CD14-positive monocyte (primary cell): ENCODE measurements at regions not wholly inside any gene's neighbourhood (a gene's known extent, or its start where the extent isn't known, plus 50 kb on each side); places are given as distances from the start of the nearest gene placed in this dataset.
A peak's percentile ranks its signal among the peaks of the same experiment; 100 is the strongest.

Source experiments
- DNase-seq, 3 donors: peaks; one replicate each; pipeline ENCODE4 v3.0.0-alpha.2; 2011 to 2022
- H2AFZ ChIP-seq: 2 replicates; pipeline ENCODE4 v1.6.0; 2012; ENCODE audit warnings: mild to moderate bottlenecking, low read depth, low read length, inconsistent platforms; ENCODE audit not compliant: insufficient read depth, poor library complexity, severe bottlenecking
- H3K27ac ChIP-seq, 2 donors: 1 replicate in 1 of 2; 2 replicates in 1 of 2; pipeline ENCODE4 v1.5.1; 2012 to 2013; ENCODE audit warnings: low read length in 2 of 2, control low read depth in 1 of 2, inconsistent platforms in 1 of 2, low read depth in 1 of 2, mild to moderate bottlenecking in 1 of 2
- H3K27me3 ChIP-seq, 2 donors: one replicate each; pipeline versions ENCODE4 v1.6.0 to v1.6.1; 2011 to 2013; ENCODE audit warnings: low read length in 2 of 2; ENCODE audit not compliant: control insufficient read depth in 2 of 2, insufficient read depth in 2 of 2
- H3K36me3 ChIP-seq, 2 donors: replicated peaks in 1 of 2; 1 replicate in 1 of 2; 2 replicates in 1 of 2; pipeline versions ENCODE4 v1.5.1 to v1.6.1; 2012 to 2013; ENCODE audit warnings: low read length in 2 of 2, control low read depth in 1 of 2, inconsistent platforms in 1 of 2, mild to moderate bottlenecking in 1 of 2; ENCODE audit not compliant: insufficient read depth in 2 of 2, control insufficient read depth in 1 of 2
- H3K4me1 ChIP-seq, 2 donors: 1 replicate in 1 of 2; 2 replicates in 1 of 2; pipeline versions ENCODE4 v1.5.1 to v1.6.1; 2012 to 2013; ENCODE audit warnings: low read length in 2 of 2, control low read depth in 1 of 2, inconsistent platforms in 1 of 2, mild to moderate bottlenecking in 1 of 2, moderate library complexity in 1 of 2; ENCODE audit not compliant: insufficient read depth in 2 of 2, control insufficient read depth in 1 of 2
- H3K4me2 ChIP-seq: replicated peaks from 2 replicates; pipeline ENCODE3; 2012; ENCODE audit warnings: low read length, moderate library complexity, mild to moderate bottlenecking; ENCODE audit not compliant: poor library complexity, severe bottlenecking; ENCODE audit errors: extremely low read depth
- H3K4me3 ChIP-seq, 3 experiments: fragments of 200-600 bp in 1 of 3; sonication (generic) in 1 of 3; replicated peaks in 1 of 3; 1 replicate in 2 of 3; 2 replicates in 1 of 3; pipeline ENCODE4 v1.5.1; 2011 to 2013; ENCODE audit warnings: low read length in 3 of 3, mild to moderate bottlenecking in 3 of 3, control low read depth in 2 of 3, low read depth in 2 of 3, inconsistent platforms in 1 of 3, moderate library complexity in 1 of 3
- H3K79me2 ChIP-seq: 2 replicates; pipeline ENCODE4 v1.6.0; 2012; ENCODE audit warnings: mild to moderate bottlenecking, control low read depth, inconsistent platforms, low read length, moderate library complexity; ENCODE audit not compliant: insufficient read depth
- H3K9ac ChIP-seq: 2 replicates; pipeline ENCODE4 v1.6.0; 2017; ENCODE audit warnings: low read length, mild to moderate bottlenecking; ENCODE audit not compliant: insufficient read depth, poor library complexity, severe bottlenecking
- H3K9me3 ChIP-seq, 2 donors: replicated peaks in 1 of 2; 1 replicate in 1 of 2; 2 replicates in 1 of 2; pipeline versions ENCODE4 v1.5.1 to v1.6.1; 2012 to 2013; ENCODE audit warnings: low read length in 2 of 2, control low read depth in 1 of 2; ENCODE audit not compliant: control insufficient read depth in 1 of 2, insufficient read depth in 1 of 2
- H4K20me1 ChIP-seq: 2 replicates; pipeline ENCODE4 v1.6.0; 2012; ENCODE audit warnings: mild to moderate bottlenecking, low read length, control low read depth, moderate library complexity; ENCODE audit not compliant: insufficient read depth
- H3K27ac Mint-ChIP-seq, 7 donors: one replicate each; pipeline ENCODE4 v1.8.0; 2020; ENCODE audit warnings: mild to moderate bottlenecking in 7 of 7, mixed read lengths in 7 of 7, moderate library complexity in 6 of 7, inconsistent platforms in 2 of 7
- H3K27me3 Mint-ChIP-seq, 3 donors: one replicate each; pipeline ENCODE4 v1.8.0; 2021 to 2022; ENCODE audit warnings: low read depth in 3 of 3, mild to moderate bottlenecking in 3 of 3, mixed read lengths in 3 of 3, moderate library complexity in 3 of 3, inconsistent platforms in 1 of 3
- H3K36me3 Mint-ChIP-seq, 2 donors: one replicate each; pipeline ENCODE4 v1.8.0; 2020; ENCODE audit warnings: mixed read lengths in 2 of 2, inconsistent platforms in 1 of 2, mild to moderate bottlenecking in 1 of 2
- H3K4me1 Mint-ChIP-seq: one replicate; pipeline ENCODE4 v1.8.0; 2020; ENCODE audit warnings: mild to moderate bottlenecking, mixed read lengths
- H3K4me3 Mint-ChIP-seq, 2 donors: one replicate each; pipeline ENCODE4 v1.8.0; 2020; ENCODE audit warnings: mild to moderate bottlenecking in 2 of 2, mixed read lengths in 2 of 2, moderate library complexity in 1 of 2
- H3K9me3 Mint-ChIP-seq, 7 donors: one replicate each; pipeline ENCODE4 v1.8.0; 2020 to 2022; ENCODE audit warnings: mixed read lengths in 7 of 7, mild to moderate bottlenecking in 6 of 7, moderate library complexity in 6 of 7, inconsistent platforms in 2 of 7
- CTCF ChIP-seq: fragments of 200-600 bp; IDR thresholded peaks from one replicate; pipeline ENCODE4 v1.8.0; 2022; ENCODE audit warnings: antibody characterized with exemption, mild to moderate bottlenecking
- WGBS: methylation state at CpG from one replicate; pipeline ENCODE4 v1.1.5; 2013; ENCODE audit warnings: missing lambda C conversion rate; ENCODE audit not compliant: insufficient coverage; 5-methylcytosine and 5-hydroxymethylcytosine counted together
- intact Hi-C, 2 donors: fragments of 100-400 bp; cut with micrococcal nuclease; formaldehyde crosslinking; loops; one replicate each; pipeline versions ENCODE4 v1.15.0 to v1.15.1; 2023

- no peaks in the 10 kb centered on the region for H3K27me3 ChIP-seq
- TF ChIP-seq CTCF: no peak
- H3K36me3 ChIP-seq: no peaks in the 10 kb centered on the region
- intact Hi-C loops: no loop called here
- 86% methylated on average over 2 of the region's 5 CpGs for WGBS
- H3K4me1 ChIP-seq: no peaks in the 10 kb centered on the region
- no peaks in the 10 kb centered on the region for H3K4me1 Mint-ChIP-seq
- H3K9me3 ChIP-seq: peaks cover 26% of the 10 kb centered on the region in 2 donors
- no peak overlapping the region for H2AFZ ChIP-seq
- H4K20me1 ChIP-seq: no peaks in the 10 kb centered on the region
- H3K9me3 Mint-ChIP-seq: peaks cover 9 to 17% (median 11%) of the 10 kb centered on the region in 7 donors
- no peak overlapping the region for H3K4me3 ChIP-seq
- DNase-seq: no peak
- no peaks in the 10 kb centered on the region for H3K27me3 Mint-ChIP-seq
- no peak overlapping the region for H3K9ac ChIP-seq
- no peaks in the 10 kb centered on the region for H3K36me3 Mint-ChIP-seq
- no peak overlapping the region for H3K27ac ChIP-seq
- no peak overlapping the region for H3K4me2 ChIP-seq
- H3K27ac Mint-ChIP-seq: no peak overlapping the region
- no peaks in the 10 kb centered on the region for H3K79me2 ChIP-seq
- no peak overlapping the region for H3K4me3 Mint-ChIP-seq
These were observed 1552.1 kb downstream of the AACS start for GRCh38 chr12:126617312-126617711.

- Mint-ChIP-seq H3K4me1 (no peaks in the 10 kb centered on the region), H3K36me3 (no peaks in the 10 kb centered on the region), H3K27me3 (no peaks in the 10 kb centered on the region), H3K4me3 (no peak overlapping the region), H3K27ac (peak overlapping the region in 1 of 7 donors; percentile 23), H3K9me3 (peaks cover 0 to 14% (median 3%) of the 10 kb centered on the region in 7 donors)
- H3K27ac ChIP-seq: no peak overlapping the region
- H3K36me3 ChIP-seq: no peaks in the 10 kb centered on the region
- no peak overlapping the region for H3K4me3 ChIP-seq
- no peak overlapping the region for H2AFZ ChIP-seq
- no CpG with 5 or more reads among the region's 4 CpGs for WGBS
- intact Hi-C loops: no loop called here
- no peaks in the 10 kb centered on the region for H3K4me1 ChIP-seq
- H3K4me2 ChIP-seq: no peak overlapping the region
- no peaks in the 10 kb centered on the region for H4K20me1 ChIP-seq
- peaks cover 0 to 9% of the 10 kb centered on the region in 2 donors for H3K9me3 ChIP-seq
- TF ChIP-seq CTCF: no peak
- H3K79me2 ChIP-seq: no peaks in the 10 kb centered on the region
- no peak for DNase-seq
- H3K27me3 ChIP-seq: no peaks in the 10 kb centered on the region
- no peak overlapping the region for H3K9ac ChIP-seq
These were observed 1562.4 kb downstream of the AACS start for GRCh38 chr12:126627596-126627995.
